H9 (cell line): ENCODE measurements at regions not wholly inside any gene's neighbourhood (a gene's known extent, or its start where the extent isn't known, plus 50 kb on each side); places are given as distances from the start of the nearest gene placed in this dataset.

Experiments
- DNase-seq: peaks from one replicate; pipeline ENCODE4 v3.0.0-alpha.2; 2017
- H2AFZ ChIP-seq: one replicate; pipeline ENCODE4 v1.6.1; 2013; ENCODE audit warnings: mild to moderate bottlenecking, low read length, control low read depth, moderate library complexity
- H2AK5ac ChIP-seq: 2 replicates; pipeline ENCODE4 v1.6.1; 2013; ENCODE audit warnings: low read length, control low read depth, mixed read lengths; ENCODE audit not compliant: insufficient read length
- H2BK120ac ChIP-seq: one replicate; pipeline ENCODE4 v1.6.1; 2013; ENCODE audit warnings: low read depth, mild to moderate bottlenecking, low read length, control low read depth, inconsistent platforms; ENCODE audit not compliant: poor library complexity, severe bottlenecking
- H2BK12ac ChIP-seq: 2 replicates; pipeline ENCODE4 v1.6.1; 2013; ENCODE audit warnings: low read length, control low read depth, mixed read lengths, low read depth; ENCODE audit not compliant: insufficient read length
- H2BK15ac ChIP-seq: 2 replicates; pipeline ENCODE4 v1.6.1; 2013; ENCODE audit warnings: low read depth, low read length, control low read depth
- H2BK20ac ChIP-seq: one replicate; pipeline ENCODE4 v1.6.1; 2013; ENCODE audit warnings: low read depth, mild to moderate bottlenecking, low read length, control low read depth, inconsistent platforms; ENCODE audit not compliant: poor library complexity, severe bottlenecking
- H2BK5ac ChIP-seq: 2 replicates; pipeline ENCODE4 v1.6.1; 2013; ENCODE audit warnings: low read length, control low read depth, mixed read lengths; ENCODE audit not compliant: insufficient read length
- H3K14ac ChIP-seq: 2 replicates; pipeline ENCODE4 v1.6.1; 2013; ENCODE audit warnings: low read length, control low read depth; ENCODE audit not compliant: insufficient read depth
- H3K18ac ChIP-seq: 2 replicates; pipeline ENCODE4 v1.6.1; 2013; ENCODE audit warnings: low read depth, mild to moderate bottlenecking, mixed read lengths, low read length, control low read depth; ENCODE audit not compliant: insufficient read length
- H3K23ac ChIP-seq: 2 replicates; pipeline ENCODE4 v1.6.1; 2013; ENCODE audit warnings: low read length, control low read depth, mixed read lengths, low read depth; ENCODE audit not compliant: insufficient read length
- H3K23me2 ChIP-seq: 2 replicates; pipeline ENCODE4 v1.6.1; 2013; ENCODE audit warnings: low read depth, mild to moderate bottlenecking, mixed read lengths, low read length, control low read depth; ENCODE audit not compliant: insufficient read length, poor library complexity, severe bottlenecking
- H3K27ac ChIP-seq: 2 replicates; pipeline ENCODE4 v1.5.1; 2013; ENCODE audit warnings: low read length, control low read depth, mixed read lengths, low read depth; ENCODE audit not compliant: insufficient read length
- H3K27me3 ChIP-seq: 2 replicates; pipeline ENCODE4 v1.6.1; 2013; ENCODE audit warnings: low read length, control low read depth, inconsistent platforms; ENCODE audit not compliant: insufficient read depth
- H3K4ac ChIP-seq: 2 replicates; pipeline ENCODE4 v1.6.1; 2013; ENCODE audit warnings: low read depth, mild to moderate bottlenecking, control low read depth, inconsistent platforms, low read length, moderate library complexity
- H3K4me1 ChIP-seq: 2 replicates; pipeline ENCODE4 v1.6.1; 2013; ENCODE audit warnings: low read length, control low read depth, inconsistent platforms; ENCODE audit not compliant: insufficient read depth
- H3K4me2 ChIP-seq: 2 replicates; pipeline ENCODE4 v1.6.1; 2013; ENCODE audit warnings: low read length, control low read depth, mixed read lengths; ENCODE audit not compliant: insufficient read length, insufficient read depth
- H3K56ac ChIP-seq: 2 replicates; pipeline ENCODE4 v1.6.1; 2013; ENCODE audit warnings: low read depth, mild to moderate bottlenecking, mixed read lengths, low read length, control low read depth; ENCODE audit not compliant: insufficient read length
- H3K79me1 ChIP-seq: 2 replicates; pipeline ENCODE4 v1.6.1; 2013; ENCODE audit warnings: low read depth, mild to moderate bottlenecking, moderate library complexity, low read length, control low read depth, inconsistent platforms; ENCODE audit not compliant: insufficient read depth, poor library complexity, severe bottlenecking
- H3K79me2 ChIP-seq: 2 replicates; pipeline ENCODE4 v1.6.1; 2013; ENCODE audit warnings: low read length, control low read depth, inconsistent platforms; ENCODE audit not compliant: insufficient read depth
- H3K9ac ChIP-seq: 2 replicates; pipeline ENCODE4 v1.6.1; 2013; ENCODE audit warnings: low read length, control low read depth, mixed read lengths; ENCODE audit not compliant: insufficient read length; ENCODE audit errors: extremely low read depth
- H3K9me3 ChIP-seq: one replicate; pipeline ENCODE4 v1.6.1; 2013; ENCODE audit warnings: low read depth, low read length, inconsistent platforms; ENCODE audit not compliant: control insufficient read depth
- H3T11ph ChIP-seq: one replicate; pipeline ENCODE4 v1.6.1; 2013; ENCODE audit warnings: mild to moderate bottlenecking, low read length, control low read depth, inconsistent platforms
- H4K20me1 ChIP-seq: one replicate; pipeline ENCODE4 v1.6.1; 2013; ENCODE audit not compliant: control insufficient read depth, insufficient read length, insufficient read depth
- H4K5ac ChIP-seq: 2 replicates; pipeline ENCODE4 v1.6.1; 2013; ENCODE audit warnings: low read depth, mild to moderate bottlenecking, mixed read lengths, low read length, control low read depth; ENCODE audit not compliant: insufficient read length
- H4K8ac ChIP-seq: replicated peaks from 2 replicates; pipeline ENCODE4 v1.6.1; 2013; ENCODE audit warnings: low read length, control low read depth, mixed read lengths, low read depth; ENCODE audit not compliant: insufficient read length
- H4K91ac ChIP-seq: 2 replicates; pipeline ENCODE4 v1.6.1; 2013; ENCODE audit warnings: low read depth, mild to moderate bottlenecking, moderate library complexity, mixed read lengths, low read length, control low read depth; ENCODE audit not compliant: insufficient read length
- H3K27ac Mint-ChIP-seq, 3 experiments: 2 replicates in 2 of 3; 3 replicates in 1 of 3; pipeline ENCODE4 v1.8.0; 2020 to 2021; ENCODE audit warnings: mixed read lengths in 3 of 3, mild to moderate bottlenecking in 1 of 3, moderate library complexity in 1 of 3
- H3K27me3 Mint-ChIP-seq: 2 replicates; pipeline ENCODE4 v1.8.0; 2021; ENCODE audit warnings: low read depth, mild to moderate bottlenecking, moderate library complexity, mixed read lengths
- H3K36me3 Mint-ChIP-seq, 3 experiments: 2 replicates in 2 of 3; 3 replicates in 1 of 3; pipeline ENCODE4 v1.8.0; 2020 to 2021; ENCODE audit warnings: low read depth in 3 of 3, mixed read lengths in 3 of 3; ENCODE audit not compliant: insufficient read depth in 1 of 3
- H3K4me1 Mint-ChIP-seq, 2 experiments: 2 replicates each; pipeline ENCODE4 v1.8.0; 2020; ENCODE audit warnings: mixed read lengths in 2 of 2
- H3K4me3 Mint-ChIP-seq, 2 experiments: 2 replicates in 1 of 2; 3 replicates in 1 of 2; pipeline ENCODE4 v1.8.0; 2020 to 2021; ENCODE audit warnings: mild to moderate bottlenecking in 2 of 2, mixed read lengths in 2 of 2, moderate library complexity in 1 of 2
- H3K9me3 Mint-ChIP-seq, 2 experiments: 2 replicates in 1 of 2; 3 replicates in 1 of 2; pipeline ENCODE4 v1.8.0; 2020; ENCODE audit warnings: mild to moderate bottlenecking in 2 of 2, mixed read lengths in 2 of 2, moderate library complexity in 1 of 2
- WGBS: extraction: QIAGEN DNeasy Blood & Tissue Kit; methylation state at CpG from one replicate; pipeline ENCODE4 v1.1.7; 2013; ENCODE audit warnings: missing lambda C conversion rate, low lambda C conversion rate, mixed read lengths; ENCODE audit not compliant: insufficient read length; ENCODE audit errors: extremely low coverage; 5-methylcytosine and 5-hydroxymethylcytosine counted together
- TF ChIP-seq, protein P1 (sequence below): fragments of 200-600 bp; sonication (generic); conservative IDR thresholded peaks from 3 replicates; pipeline ENCODE4 v1.8.0; 2021; ENCODE audit warnings: antibody characterized with exemption, mild to moderate bottlenecking

DNA sequence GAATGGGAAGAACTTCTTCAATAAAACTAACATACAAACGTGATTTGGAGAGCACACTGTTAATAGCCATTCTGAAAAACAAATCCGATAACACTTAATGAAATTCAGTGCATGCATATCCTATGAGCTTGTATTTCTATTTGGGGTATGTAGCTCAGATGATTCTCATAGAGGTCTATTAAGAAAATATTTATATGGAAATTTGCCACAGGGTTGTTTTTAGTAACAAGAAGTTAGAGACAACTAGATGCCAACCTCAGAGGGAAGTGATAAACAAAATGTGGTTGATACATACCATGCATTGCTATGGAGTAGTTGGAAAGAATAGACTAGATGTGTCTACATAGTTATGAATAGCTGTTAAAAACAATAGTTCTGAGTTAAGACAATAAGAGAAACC, 395.8 kb upstream of the MAGEB18 start:
- H2BK20ac ChIP-seq: no peak overlapping the region
- no peak overlapping the region for H3K56ac ChIP-seq
- no peaks in the 10 kb centered on the region for H3K79me1 ChIP-seq
- no peaks in the 10 kb centered on the region for H3K27me3 Mint-ChIP-seq
- no peak overlapping the region for H2BK15ac ChIP-seq
- H3T11ph ChIP-seq: no peak overlapping the region
- no peak overlapping the region for H2BK5ac ChIP-seq
- no peaks in the 10 kb centered on the region for H3K79me2 ChIP-seq
- H3K23me2 ChIP-seq: no peaks in the 10 kb centered on the region
- H3K23ac ChIP-seq: no peak overlapping the region
- peaks cover 50 to 59% of the 10 kb centered on the region in 2 experiments for H3K9me3 Mint-ChIP-seq
- no peaks in the 10 kb centered on the region for H4K20me1 ChIP-seq
- H3K36me3 Mint-ChIP-seq: no peaks in the 10 kb centered on the region; a peak in 1 of 7 replicates
- no peak overlapping the region for H3K27ac Mint-ChIP-seq
- TF ChIP-seq, protein P1, sequence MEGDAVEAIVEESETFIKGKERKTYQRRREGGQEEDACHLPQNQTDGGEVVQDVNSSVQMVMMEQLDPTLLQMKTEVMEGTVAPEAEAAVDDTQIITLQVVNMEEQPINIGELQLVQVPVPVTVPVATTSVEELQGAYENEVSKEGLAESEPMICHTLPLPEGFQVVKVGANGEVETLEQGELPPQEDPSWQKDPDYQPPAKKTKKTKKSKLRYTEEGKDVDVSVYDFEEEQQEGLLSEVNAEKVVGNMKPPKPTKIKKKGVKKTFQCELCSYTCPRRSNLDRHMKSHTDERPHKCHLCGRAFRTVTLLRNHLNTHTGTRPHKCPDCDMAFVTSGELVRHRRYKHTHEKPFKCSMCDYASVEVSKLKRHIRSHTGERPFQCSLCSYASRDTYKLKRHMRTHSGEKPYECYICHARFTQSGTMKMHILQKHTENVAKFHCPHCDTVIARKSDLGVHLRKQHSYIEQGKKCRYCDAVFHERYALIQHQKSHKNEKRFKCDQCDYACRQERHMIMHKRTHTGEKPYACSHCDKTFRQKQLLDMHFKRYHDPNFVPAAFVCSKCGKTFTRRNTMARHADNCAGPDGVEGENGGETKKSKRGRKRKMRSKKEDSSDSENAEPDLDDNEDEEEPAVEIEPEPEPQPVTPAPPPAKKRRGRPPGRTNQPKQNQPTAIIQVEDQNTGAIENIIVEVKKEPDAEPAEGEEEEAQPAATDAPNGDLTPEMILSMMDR: no peak
- H2AFZ ChIP-seq: no peak overlapping the region
- H2AK5ac ChIP-seq: no peak overlapping the region
- no peak overlapping the region for H3K4ac ChIP-seq
- H3K4me3 Mint-ChIP-seq: no peak overlapping the region
- no peak overlapping the region for H3K9ac ChIP-seq
- no peak overlapping the region for H4K5ac ChIP-seq
- H3K27ac ChIP-seq: no peak overlapping the region
- peaks cover 7% of the 10 kb centered on the region for H3K9me3 ChIP-seq
- no peak overlapping the region for H4K91ac ChIP-seq
- H3K4me1 ChIP-seq: no peaks in the 10 kb centered on the region
- DNase-seq: no peak
- no peak overlapping the region for H3K14ac ChIP-seq
- H3K27me3 ChIP-seq: no peaks in the 10 kb centered on the region
- no peak overlapping the region for H2BK120ac ChIP-seq
- H3K18ac ChIP-seq: no peak overlapping the region
- H3K4me1 Mint-ChIP-seq: no peaks in the 10 kb centered on the region
- no peak overlapping the region for H3K4me2 ChIP-seq
- no peak overlapping the region for H2BK12ac ChIP-seq
- H4K8ac ChIP-seq: no peak overlapping the region
- no CpG with 5 or more reads among the region's 2 CpGs for WGBS
